ENCODE measurements at regions not wholly inside any gene's neighbourhood (a gene's known extent, or its start where the extent isn't known, plus 50 kb on each side); places are given as distances from the start of the nearest gene placed in this dataset.

DNA sequence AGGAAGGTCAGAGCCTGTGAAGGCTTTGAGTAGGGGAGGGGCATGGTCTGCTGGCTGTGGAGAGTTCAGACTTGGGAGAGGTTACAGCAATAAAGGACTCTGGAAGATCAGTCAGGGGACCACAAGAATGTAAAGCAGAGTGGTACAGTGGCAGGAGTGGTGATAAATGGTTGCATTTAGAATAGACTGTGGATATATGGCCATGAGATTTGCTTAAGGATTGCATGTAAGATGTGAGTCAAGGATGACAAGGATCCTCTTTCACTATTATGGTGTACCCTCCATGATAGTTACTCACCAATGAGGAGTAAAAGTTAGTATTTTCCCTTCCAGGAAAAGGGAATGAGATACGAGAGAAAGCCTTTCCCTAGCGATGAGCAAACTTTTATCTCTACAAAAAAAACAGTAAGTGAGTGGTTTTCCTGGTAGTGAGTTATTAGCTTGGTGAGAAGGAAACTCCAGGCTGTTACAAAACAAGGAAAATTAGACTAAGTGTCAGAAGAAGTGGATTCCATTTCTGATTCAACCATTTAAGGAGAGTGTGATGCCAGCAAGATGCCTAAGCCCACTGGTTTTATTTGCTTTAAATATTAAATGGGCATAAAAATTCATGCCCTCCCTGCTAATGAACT, 818.0 kb upstream of the ACVR2A start:
- no peak for DNase-seq (ENCODE audit: extremely low read depth, low read depth)
- TF ChIP-seq, protein P1, sequence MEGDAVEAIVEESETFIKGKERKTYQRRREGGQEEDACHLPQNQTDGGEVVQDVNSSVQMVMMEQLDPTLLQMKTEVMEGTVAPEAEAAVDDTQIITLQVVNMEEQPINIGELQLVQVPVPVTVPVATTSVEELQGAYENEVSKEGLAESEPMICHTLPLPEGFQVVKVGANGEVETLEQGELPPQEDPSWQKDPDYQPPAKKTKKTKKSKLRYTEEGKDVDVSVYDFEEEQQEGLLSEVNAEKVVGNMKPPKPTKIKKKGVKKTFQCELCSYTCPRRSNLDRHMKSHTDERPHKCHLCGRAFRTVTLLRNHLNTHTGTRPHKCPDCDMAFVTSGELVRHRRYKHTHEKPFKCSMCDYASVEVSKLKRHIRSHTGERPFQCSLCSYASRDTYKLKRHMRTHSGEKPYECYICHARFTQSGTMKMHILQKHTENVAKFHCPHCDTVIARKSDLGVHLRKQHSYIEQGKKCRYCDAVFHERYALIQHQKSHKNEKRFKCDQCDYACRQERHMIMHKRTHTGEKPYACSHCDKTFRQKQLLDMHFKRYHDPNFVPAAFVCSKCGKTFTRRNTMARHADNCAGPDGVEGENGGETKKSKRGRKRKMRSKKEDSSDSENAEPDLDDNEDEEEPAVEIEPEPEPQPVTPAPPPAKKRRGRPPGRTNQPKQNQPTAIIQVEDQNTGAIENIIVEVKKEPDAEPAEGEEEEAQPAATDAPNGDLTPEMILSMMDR (IDR thresholded peaks at IDR 0.05; ENCODE audit: low read depth, low read length, missing control alignments), result no peak
- H3K4me3 ChIP-seq (replicated peaks; ENCODE audit: low read depth, low read length), result no peak overlapping the region

DNA sequence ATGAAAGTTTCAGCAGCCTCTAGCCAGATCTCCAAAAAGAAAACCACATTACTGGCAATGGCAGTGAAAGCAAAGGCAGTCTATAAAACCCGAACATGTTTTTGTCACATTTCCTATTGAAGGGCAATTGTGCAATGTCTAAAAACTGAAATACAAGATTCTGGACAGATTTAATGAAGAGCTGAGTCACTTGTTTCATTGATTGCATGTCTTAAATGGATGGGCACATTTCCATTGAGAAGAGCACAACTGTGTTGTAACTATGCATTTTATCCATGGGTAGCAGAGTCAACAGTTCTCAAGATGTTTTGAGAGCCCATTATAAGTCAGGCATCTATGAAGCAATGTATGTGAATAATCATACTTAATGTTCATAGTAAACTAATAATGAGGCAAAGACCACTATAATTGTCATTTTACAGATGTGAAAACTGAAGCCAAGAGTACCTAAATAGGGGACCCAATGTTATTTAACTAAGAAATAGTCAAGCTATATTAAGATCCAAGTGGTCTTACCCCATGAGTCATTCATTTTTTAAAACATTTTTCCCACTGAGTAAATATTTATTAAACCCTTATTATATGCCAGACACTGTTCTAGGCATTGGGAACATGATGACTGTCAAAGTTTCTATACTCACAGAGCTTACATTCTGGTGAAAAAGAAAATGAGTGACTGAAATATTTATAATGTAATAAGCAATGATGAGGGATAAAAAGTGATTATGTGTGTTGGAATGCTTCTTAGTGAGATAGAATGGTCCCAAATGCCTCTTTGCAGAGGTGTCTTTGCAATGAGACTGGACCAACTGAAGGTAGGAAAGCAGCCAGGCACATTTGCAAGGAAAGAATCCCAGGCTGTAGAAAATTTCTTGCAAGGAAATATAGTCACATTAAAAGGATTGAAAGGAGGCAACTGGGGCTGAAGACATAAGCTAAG, 818.9 kb upstream of the ACVR2A start:
- H3K4me3 ChIP-seq (replicated peaks; ENCODE audit: low read depth, low read length), result no peak overlapping the region
- TF ChIP-seq, protein P1 (IDR thresholded peaks at IDR 0.05; ENCODE audit: low read depth, low read length, missing control alignments), result no peak
- no peak for DNase-seq (ENCODE audit: extremely low read depth, low read depth)

DNA sequence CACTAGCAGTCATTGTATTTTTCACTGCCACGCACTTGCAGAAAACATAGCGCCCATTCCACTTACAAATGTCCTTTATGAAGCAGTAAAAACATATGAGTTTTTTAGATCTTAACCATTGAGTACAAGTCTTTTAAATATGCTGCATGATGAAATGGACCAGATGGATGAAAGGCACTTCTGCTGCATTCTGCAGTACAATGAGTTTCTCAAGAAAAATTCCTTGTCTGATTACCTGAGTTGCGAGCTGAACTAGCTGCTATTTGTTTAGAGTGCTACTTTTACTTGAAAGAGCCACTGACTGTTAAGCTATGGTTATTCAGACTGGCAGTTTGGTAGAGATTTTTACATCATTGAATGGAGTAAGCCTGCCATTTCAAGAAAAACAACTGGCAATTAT, 825.5 kb upstream of the ACVR2A start:
- no peak overlapping the region for H3K4me3 ChIP-seq (replicated peaks; ENCODE audit: low read depth, low read length)
- DNase-seq (ENCODE audit: extremely low read depth, low read depth), result no peak
- TF ChIP-seq, protein P1 (IDR thresholded peaks at IDR 0.05; ENCODE audit: low read depth, low read length, missing control alignments), result no peak

DNA sequence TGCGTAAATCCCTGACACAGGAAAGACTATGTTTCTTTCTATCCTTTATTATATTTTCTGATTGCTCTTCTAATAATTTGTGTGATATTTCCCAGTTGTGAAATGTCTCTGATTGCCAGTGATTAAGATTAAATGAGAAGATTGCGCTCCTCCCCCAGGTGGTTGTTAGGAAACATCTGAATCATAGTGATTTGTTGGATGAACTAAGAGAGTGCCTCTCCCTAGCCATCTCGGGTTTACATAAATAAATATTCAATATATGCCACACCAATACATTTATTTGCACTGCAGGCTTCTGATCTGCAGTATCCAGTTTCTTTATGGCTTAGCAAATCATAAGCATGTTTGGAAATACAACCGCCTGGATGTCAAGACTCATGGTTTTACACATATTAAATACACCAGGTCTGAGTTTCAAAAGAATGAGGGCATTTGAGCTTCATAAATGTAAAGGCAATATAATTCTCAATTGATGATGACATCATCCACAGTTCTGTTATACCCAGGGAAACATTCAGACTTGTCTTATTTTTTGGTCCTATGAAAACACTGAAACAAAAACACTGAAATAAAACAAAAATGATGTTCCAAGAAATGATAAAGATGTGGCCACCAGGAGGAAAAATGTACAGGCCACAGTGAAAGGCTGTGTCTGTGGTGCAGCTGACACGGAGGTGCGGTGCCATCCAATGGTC, 826.7 kb upstream of the ACVR2A start:
- no peak overlapping the region for H3K4me3 ChIP-seq (replicated peaks; ENCODE audit: low read depth, low read length)
- DNase-seq (ENCODE audit: extremely low read depth, low read depth), result no peak
- TF ChIP-seq, protein P1 (IDR thresholded peaks at IDR 0.05; ENCODE audit: low read depth, low read length, missing control alignments), result no peak

DNA sequence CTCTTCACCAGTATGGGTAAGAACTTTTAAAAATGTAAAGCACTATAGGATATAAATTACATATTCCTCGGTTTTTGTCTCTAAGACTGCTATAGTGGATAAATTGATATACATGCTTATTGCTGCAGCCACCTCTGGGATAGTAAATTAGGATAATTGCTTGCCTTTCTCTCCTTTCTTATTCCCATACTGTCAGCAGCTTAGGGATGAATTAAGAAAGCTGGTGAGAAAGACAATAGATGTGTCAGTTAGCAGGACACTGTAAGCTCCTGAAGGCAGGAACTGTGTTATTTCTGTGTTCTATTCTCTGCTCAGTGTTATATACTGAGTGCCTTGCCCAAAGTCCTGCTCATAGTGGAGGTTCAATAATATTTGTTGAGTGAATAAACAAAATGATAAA, 828.6 kb upstream of the ACVR2A start:
- TF ChIP-seq, protein P1 (IDR thresholded peaks at IDR 0.05; ENCODE audit: low read depth, low read length, missing control alignments), result no peak
- DNase-seq (ENCODE audit: extremely low read depth, low read depth), result no peak
- no peak overlapping the region for H3K4me3 ChIP-seq (replicated peaks; ENCODE audit: low read depth, low read length)

DNA sequence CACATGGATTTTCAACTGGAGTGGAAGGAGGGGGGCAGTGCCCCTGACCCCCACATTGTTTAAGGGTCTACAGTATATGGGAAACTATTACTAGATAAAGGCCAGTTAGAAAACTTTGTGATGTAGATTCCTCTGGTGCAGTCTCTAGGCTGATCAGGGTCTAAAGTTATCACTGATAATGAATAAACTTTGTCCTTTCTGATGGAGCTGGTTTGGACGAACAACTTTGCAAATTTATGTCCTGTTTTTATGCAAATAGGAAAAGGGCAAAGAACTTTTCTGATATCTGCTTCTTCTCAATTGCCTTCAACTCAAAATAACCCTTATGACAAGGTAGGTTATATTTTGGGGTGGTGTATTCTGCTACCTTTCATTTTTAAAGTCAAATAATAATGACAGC, 829.2 kb upstream of the ACVR2A start:
- H3K4me3 ChIP-seq (replicated peaks; ENCODE audit: low read depth, low read length), result no peak overlapping the region
- TF ChIP-seq, protein P1 (IDR thresholded peaks at IDR 0.05; ENCODE audit: low read depth, low read length, missing control alignments), result no peak
- no peak for DNase-seq (ENCODE audit: extremely low read depth, low read depth)

Measured in HFF-Myc (cell line).